Osteoblast (primary cell): ENCODE measurements at regions not wholly inside any gene's neighbourhood (a gene's known extent, or its start where the extent isn't known, plus 50 kb on each side); places are given as distances from the start of the nearest gene placed in this dataset.

Experiments
- DNase-seq: peaks from one replicate; pipeline ENCODE4 v3.0.0; 2011; ENCODE audit warnings: low spot score, mixed read lengths; ENCODE audit not compliant: insufficient read length; ENCODE audit errors: missing footprints
- H2AFZ ChIP-seq: 2 replicates; pipeline ENCODE4 v1.6.0; 2011; ENCODE audit warnings: mild to moderate bottlenecking, low read length
- H3K27ac ChIP-seq: 2 replicates; pipeline ENCODE4 v1.5.1; 2011; ENCODE audit warnings: mild to moderate bottlenecking, low read depth, low read length, moderate library complexity
- H3K27me3 ChIP-seq: 2 replicates; pipeline ENCODE4 v1.6.0; 2012; ENCODE audit warnings: mild to moderate bottlenecking, control low read depth, inconsistent platforms, low read length, moderate library complexity; ENCODE audit not compliant: insufficient read depth
- H3K36me3 ChIP-seq: 2 replicates; pipeline ENCODE4 v1.5.1; 2011; ENCODE audit warnings: mild to moderate bottlenecking, low read length, control low read depth, moderate library complexity; ENCODE audit not compliant: insufficient read depth
- H3K4me1 ChIP-seq: 2 replicates; pipeline ENCODE4 v1.5.1; 2011; ENCODE audit warnings: mild to moderate bottlenecking, low read length, control low read depth, moderate library complexity; ENCODE audit not compliant: insufficient read depth
- H3K4me2 ChIP-seq: 2 replicates; pipeline ENCODE4 v1.6.0; 2011; ENCODE audit warnings: mild to moderate bottlenecking, low read length; ENCODE audit not compliant: insufficient read depth
- H3K4me3 ChIP-seq: fragments of 200-600 bp; sonication (generic); 3 replicates; pipeline ENCODE4 v1.5.1; 2012; ENCODE audit warnings: mild to moderate bottlenecking, low read length, inconsistent platforms; ENCODE audit not compliant: insufficient read depth
- H3K79me2 ChIP-seq: 2 replicates; pipeline ENCODE4 v1.6.0; 2012; ENCODE audit warnings: mild to moderate bottlenecking, low read length, control low read depth, inconsistent platforms; ENCODE audit not compliant: insufficient read depth
- H3K9me3 ChIP-seq: 2 replicates; pipeline ENCODE4 v1.5.1; 2011; ENCODE audit warnings: low read depth, low read length, control low read depth
- H4K20me1 ChIP-seq: 2 replicates; pipeline ENCODE4 v1.6.0; 2012; ENCODE audit warnings: mild to moderate bottlenecking, low read length, control low read depth; ENCODE audit not compliant: insufficient read depth
- TF ChIP-seq, protein P1 (sequence below): IDR thresholded peaks from 2 replicates; pipeline ENCODE4 v1.5.1; 2011; ENCODE audit warnings: mild to moderate bottlenecking, low read depth, low read length, moderate library complexity; ENCODE audit errors: extremely low read depth

DNA sequence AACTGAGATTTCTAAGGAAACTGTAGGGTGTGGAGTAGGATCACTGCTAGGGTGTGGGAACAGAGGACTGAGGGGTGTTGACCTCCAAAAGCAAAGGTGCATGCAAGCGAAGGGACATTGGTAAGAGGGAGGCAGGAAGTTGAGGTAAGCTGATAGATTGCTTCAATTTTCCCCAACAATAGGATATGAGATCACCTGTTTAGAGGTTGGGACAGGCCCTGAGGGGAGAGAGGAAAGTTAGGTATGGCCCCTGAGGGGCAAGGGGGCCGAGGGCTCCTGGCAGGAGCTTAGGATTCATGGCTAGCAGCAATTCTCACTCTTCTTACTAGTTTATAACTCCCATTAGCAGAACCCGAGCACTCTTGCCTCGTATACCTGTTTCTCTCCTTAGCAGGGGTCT, 106.8 kb upstream of the RPS6KA2 start:
- DNase-seq = no peak
- peaks cover 5% of the 10 kb centered on the region for H3K27me3 ChIP-seq
- H3K79me2 ChIP-seq = no peaks in the 10 kb centered on the region
- no peaks in the 10 kb centered on the region for H3K36me3 ChIP-seq
- no peak overlapping the region for H3K4me2 ChIP-seq
- no peak overlapping the region for H3K4me3 ChIP-seq
- H3K27ac ChIP-seq = no peak overlapping the region
- H3K4me1 ChIP-seq = no peaks in the 10 kb centered on the region
- no peaks in the 10 kb centered on the region for H3K9me3 ChIP-seq
- no peak overlapping the region for H2AFZ ChIP-seq
- TF ChIP-seq, protein P1, sequence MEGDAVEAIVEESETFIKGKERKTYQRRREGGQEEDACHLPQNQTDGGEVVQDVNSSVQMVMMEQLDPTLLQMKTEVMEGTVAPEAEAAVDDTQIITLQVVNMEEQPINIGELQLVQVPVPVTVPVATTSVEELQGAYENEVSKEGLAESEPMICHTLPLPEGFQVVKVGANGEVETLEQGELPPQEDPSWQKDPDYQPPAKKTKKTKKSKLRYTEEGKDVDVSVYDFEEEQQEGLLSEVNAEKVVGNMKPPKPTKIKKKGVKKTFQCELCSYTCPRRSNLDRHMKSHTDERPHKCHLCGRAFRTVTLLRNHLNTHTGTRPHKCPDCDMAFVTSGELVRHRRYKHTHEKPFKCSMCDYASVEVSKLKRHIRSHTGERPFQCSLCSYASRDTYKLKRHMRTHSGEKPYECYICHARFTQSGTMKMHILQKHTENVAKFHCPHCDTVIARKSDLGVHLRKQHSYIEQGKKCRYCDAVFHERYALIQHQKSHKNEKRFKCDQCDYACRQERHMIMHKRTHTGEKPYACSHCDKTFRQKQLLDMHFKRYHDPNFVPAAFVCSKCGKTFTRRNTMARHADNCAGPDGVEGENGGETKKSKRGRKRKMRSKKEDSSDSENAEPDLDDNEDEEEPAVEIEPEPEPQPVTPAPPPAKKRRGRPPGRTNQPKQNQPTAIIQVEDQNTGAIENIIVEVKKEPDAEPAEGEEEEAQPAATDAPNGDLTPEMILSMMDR = no peak
- no peaks in the 10 kb centered on the region for H4K20me1 ChIP-seq

DNA sequence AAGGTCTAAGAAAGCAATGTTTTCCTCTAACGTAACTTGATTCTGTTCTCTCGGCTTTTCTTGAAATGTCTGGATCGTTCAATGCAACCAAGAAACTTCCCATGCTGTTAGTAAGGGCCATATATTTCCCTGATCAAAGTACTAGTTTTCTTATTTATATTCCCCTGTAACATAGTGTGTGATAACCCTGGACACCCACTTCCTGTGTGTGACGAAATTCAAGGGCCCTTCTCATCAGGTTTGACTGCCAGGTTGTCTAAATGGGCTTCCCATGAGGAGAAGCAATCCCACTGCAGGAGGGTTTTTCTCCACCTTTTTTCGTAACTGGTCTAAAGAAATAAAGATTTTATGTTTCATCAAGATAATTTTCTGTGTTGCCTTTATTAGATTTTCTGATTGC, 102.6 kb upstream of the RPS6KA2 start:
- H3K4me2 ChIP-seq = no peak overlapping the region
- no peaks in the 10 kb centered on the region for H4K20me1 ChIP-seq
- no peak overlapping the region for H2AFZ ChIP-seq
- no peaks in the 10 kb centered on the region for H3K9me3 ChIP-seq
- H3K27me3 ChIP-seq = peaks cover 5% of the 10 kb centered on the region
- no peaks in the 10 kb centered on the region for H3K4me1 ChIP-seq
- no peak overlapping the region for H3K27ac ChIP-seq
- TF ChIP-seq, protein P1 = no peak
- no peak overlapping the region for H3K4me3 ChIP-seq
- DNase-seq = no peak
- no peaks in the 10 kb centered on the region for H3K79me2 ChIP-seq
- H3K36me3 ChIP-seq = no peaks in the 10 kb centered on the region

DNA sequence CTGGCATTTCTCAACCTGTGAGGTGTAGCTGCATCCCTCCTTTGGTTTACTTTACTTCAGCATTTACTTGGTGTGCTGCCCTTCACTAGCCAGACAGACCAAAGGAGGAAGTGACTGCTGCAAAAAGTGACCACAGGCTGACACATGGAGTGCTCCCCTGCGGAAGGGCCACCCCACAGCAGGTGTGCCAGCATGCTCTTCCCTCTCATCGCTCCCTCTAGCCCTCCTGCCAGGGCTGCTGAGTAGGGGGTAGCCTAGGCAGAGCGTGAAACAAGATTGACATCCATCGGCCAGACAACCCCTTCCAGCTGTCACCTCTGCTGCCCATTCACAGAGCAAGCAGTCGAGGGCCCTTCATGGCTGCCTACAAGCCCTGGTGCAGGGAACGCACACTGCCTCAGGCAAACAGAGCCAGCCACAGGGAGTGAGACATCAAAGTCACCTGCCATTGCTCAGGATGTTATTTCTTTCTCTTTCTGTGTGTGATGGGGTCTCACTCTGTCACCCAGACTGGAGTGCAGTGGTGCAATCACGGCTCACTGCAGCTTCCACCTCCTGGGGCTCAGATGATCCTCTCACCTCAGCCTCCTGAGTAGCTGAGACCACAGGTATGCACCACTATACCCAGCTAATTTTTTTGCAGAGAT, 102.0 kb upstream of the RPS6KA2 start:
- Histone ChIP-seq H3K27ac (no peak overlapping the region), H3K4me1 (no peaks in the 10 kb centered on the region), H3K79me2 (no peaks in the 10 kb centered on the region), H2AFZ (no peak overlapping the region), H3K36me3 (no peaks in the 10 kb centered on the region), H4K20me1 (no peaks in the 10 kb centered on the region), H3K9me3 (no peaks in the 10 kb centered on the region), H3K27me3 (peaks cover 5% of the 10 kb centered on the region), H3K4me3 (no peak overlapping the region), H3K4me2 (no peak overlapping the region)
- TF ChIP-seq, protein P1 = no peak
- DNase-seq = peak; percentile 47

DNA sequence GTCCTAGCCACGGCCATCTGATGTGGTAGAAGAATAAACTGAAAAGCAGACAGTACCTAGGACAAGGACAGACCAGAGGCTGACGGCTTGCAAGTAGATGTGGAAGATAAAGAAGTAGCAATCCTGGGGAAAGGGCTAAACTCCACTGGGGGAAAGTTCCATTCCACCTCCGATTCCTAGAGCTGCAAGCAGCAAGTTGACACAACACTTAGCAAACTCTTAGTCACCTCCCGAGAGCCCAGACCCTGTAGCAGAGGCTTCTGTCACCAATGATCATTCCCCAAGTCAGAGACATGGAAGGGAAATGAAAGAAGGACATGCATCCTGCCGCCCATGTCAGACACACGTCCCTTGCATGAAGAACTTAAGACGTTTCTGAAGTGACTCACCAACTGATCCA, 99.2 kb upstream of the RPS6KA2 start:
- Histone ChIP-seq H3K27me3 (peaks cover 5% of the 10 kb centered on the region), H3K27ac (no peak overlapping the region), H4K20me1 (no peaks in the 10 kb centered on the region), H2AFZ (no peak overlapping the region), H3K4me3 (no peak overlapping the region), H3K36me3 (no peaks in the 10 kb centered on the region), H3K79me2 (no peaks in the 10 kb centered on the region), H3K9me3 (no peaks in the 10 kb centered on the region), H3K4me1 (no peaks in the 10 kb centered on the region), H3K4me2 (no peak overlapping the region)
- TF ChIP-seq, protein P1 = no peak
- no peak for DNase-seq
